ENCODE measurements at regions not wholly inside any gene's neighbourhood (a gene's known extent, or its start where the extent isn't known, plus 50 kb on each side); places are given as distances from the start of the nearest gene placed in this dataset.

DNA sequence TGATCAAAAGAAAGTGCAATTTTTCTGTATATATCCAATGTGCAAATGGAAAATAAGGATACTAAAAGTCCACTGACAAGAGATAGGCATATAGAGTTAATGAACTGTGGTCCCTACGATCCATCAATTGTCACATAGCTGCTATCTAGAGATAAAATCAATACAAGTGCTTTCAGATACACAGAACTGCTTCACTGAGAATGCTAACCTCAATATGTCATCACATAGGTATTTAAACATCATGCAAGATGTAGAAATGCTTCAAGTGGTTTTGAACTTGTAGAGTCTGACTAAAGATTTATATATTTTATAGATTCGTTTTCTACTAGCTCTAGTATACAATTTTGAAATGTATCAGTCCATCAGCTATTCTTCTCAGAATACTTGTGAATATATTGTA lies 1604.7 kb downstream of the PLA2G4A start:
- DNase-seq (ENCODE audit: low spot score in 2 of 2): no peak
- no peak overlapping the region for H3K4me3 ChIP-seq (ENCODE audit: low read depth, poor library complexity, severe bottlenecking)
- WGBS, 2 donors: 54% methylated on average over 2 of the region's 2 CpGs
- TF ChIP-seq POLR2A (IDR thresholded peaks at IDR 0.05): no peak
- TF ChIP-seq, protein P1, sequence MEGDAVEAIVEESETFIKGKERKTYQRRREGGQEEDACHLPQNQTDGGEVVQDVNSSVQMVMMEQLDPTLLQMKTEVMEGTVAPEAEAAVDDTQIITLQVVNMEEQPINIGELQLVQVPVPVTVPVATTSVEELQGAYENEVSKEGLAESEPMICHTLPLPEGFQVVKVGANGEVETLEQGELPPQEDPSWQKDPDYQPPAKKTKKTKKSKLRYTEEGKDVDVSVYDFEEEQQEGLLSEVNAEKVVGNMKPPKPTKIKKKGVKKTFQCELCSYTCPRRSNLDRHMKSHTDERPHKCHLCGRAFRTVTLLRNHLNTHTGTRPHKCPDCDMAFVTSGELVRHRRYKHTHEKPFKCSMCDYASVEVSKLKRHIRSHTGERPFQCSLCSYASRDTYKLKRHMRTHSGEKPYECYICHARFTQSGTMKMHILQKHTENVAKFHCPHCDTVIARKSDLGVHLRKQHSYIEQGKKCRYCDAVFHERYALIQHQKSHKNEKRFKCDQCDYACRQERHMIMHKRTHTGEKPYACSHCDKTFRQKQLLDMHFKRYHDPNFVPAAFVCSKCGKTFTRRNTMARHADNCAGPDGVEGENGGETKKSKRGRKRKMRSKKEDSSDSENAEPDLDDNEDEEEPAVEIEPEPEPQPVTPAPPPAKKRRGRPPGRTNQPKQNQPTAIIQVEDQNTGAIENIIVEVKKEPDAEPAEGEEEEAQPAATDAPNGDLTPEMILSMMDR (IDR thresholded peaks at IDR 0.05): no peak
- intact Hi-C loops (cut with DNase I; ENCODE audit: low total_unique reads): no loop called here

DNA sequence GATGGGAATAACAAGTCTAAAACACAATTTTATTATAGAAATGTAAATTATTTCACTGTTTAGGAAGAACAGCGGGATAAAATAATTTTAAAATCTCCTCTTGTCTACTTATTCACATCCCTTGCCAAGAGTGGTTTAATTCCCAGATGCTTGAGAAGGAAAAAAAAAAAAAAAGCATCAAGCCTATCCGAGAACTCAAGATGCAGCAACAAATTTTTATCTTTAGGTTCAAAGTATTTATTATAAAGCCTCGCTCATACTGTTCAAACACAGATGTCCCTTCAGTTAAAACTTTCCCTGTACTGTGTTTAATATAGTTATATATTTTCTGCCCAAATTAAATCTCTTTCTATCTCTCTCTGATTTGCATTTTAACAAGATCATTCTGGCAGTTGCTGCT lies 1615.8 kb downstream of the PLA2G4A start:
- DNase-seq (ENCODE audit: low spot score in 2 of 2): no peak
- no peak overlapping the region for H3K4me3 ChIP-seq (ENCODE audit: low read depth, poor library complexity, severe bottlenecking)
- 40 to 57% methylated on average over 3 of the region's 3 CpGs for WGBS, 2 donors
- no peak for TF ChIP-seq POLR2A (IDR thresholded peaks at IDR 0.05)
- TF ChIP-seq, protein P1 (IDR thresholded peaks at IDR 0.05): no peak
- intact Hi-C loops (cut with DNase I; ENCODE audit: low total_unique reads): no loop called here

GRCh38 chr1:188462837-188463236 lies 1634.1 kb downstream of the PLA2G4A start:
- H3K4me3 ChIP-seq (ENCODE audit: low read depth, poor library complexity, severe bottlenecking): no peak overlapping the region
- no peak for DNase-seq (ENCODE audit: low spot score in 2 of 2)
- intact Hi-C loops (cut with DNase I; ENCODE audit: low total_unique reads): no loop called here
- TF ChIP-seq, protein P1 (IDR thresholded peaks at IDR 0.05): no peak
- TF ChIP-seq POLR2A (IDR thresholded peaks at IDR 0.05): no peak

DNA sequence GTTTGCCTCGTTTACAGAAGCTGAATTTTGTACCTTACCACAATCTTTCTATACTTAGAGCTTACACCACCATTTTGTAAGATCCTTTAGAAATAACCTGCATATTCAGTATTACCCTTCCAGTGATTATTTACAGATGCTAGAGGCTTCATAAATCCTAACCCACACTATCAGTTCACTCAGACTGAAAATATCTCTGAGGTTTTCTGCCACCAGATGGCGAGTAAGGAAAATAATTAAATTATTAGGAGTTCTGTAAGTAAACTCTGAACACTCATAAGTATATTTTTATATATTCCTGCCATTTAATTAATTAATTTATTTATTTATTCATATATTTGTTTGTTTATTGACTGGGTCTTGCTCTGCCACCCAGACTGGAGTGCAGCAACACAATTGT lies 1635.2 kb downstream of the PLA2G4A start:
- intact Hi-C loops (cut with DNase I; ENCODE audit: low total_unique reads): no loop called here

DNA sequence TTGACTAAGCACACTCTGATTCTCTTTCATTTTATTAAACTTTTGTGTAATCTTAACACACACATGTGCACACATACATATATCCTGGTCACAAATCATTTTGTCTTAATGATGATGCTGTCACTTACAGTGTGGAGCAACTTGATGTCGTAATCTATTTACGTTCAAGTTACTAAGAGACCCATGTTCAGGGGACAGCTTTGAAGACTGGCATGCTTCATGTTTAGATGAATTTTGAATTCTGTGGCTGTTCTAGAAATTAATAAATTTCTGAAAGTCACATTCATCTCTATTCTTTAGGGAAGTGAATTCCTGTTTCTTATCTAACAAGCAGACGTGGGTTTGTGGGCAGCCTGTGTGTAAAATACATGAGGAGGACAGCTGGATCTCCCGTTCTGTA lies 1637.8 kb downstream of the PLA2G4A start:
- DNase-seq (ENCODE audit: low spot score in 2 of 2): no peak
- intact Hi-C loops (cut with DNase I; ENCODE audit: low total_unique reads): no loop called here
- 45 to 68% methylated on average over 4 of the region's 4 CpGs for WGBS, 2 donors
- H3K4me3 ChIP-seq (ENCODE audit: low read depth, poor library complexity, severe bottlenecking): no peak overlapping the region
- TF ChIP-seq, protein P1 (IDR thresholded peaks at IDR 0.05): no peak
- TF ChIP-seq POLR2A (IDR thresholded peaks at IDR 0.05): no peak

More for the DNA sequence above, 1635.2 kb downstream of the PLA2G4A start:
- WGBS, 2 donors: 65 to 70% methylated on average over 2 of the region's 2 CpGs
- TF ChIP-seq, protein P1 (IDR thresholded peaks at IDR 0.05): no peak
- no peak for TF ChIP-seq POLR2A (IDR thresholded peaks at IDR 0.05)
- DNase-seq (ENCODE audit: low spot score in 2 of 2): no peak
- no peak overlapping the region for H3K4me3 ChIP-seq (ENCODE audit: low read depth, poor library complexity, severe bottlenecking)

DNA sequence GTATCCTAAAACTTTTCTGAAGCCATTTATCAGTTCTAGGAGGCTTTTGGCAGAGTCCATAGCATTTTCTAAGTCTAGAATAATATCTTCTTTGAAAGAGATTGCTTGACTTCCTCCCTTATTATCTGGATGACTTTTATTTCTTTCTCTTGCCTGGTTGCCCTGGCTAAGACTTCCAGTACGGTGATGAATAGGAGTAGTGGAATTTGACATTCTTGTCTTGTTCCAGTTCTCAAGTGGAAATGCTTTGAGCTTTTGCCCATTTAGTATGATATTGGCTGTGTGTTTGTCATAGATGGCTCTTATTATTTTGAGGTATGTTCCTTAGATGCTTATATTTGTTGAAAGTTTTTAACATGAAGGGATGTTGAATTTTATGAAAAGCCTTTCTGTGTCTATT lies 1647.9 kb downstream of the PLA2G4A start:
- WGBS, 2 donors: 71 to 74% methylated on average over 1 of the region's 1 CpG
- H3K4me3 ChIP-seq (ENCODE audit: low read depth, poor library complexity, severe bottlenecking): no peak overlapping the region
- intact Hi-C loops (cut with DNase I; ENCODE audit: low total_unique reads): no loop called here
- DNase-seq (ENCODE audit: low spot score in 2 of 2): no peak
- TF ChIP-seq POLR2A (IDR thresholded peaks at IDR 0.05): no peak
- TF ChIP-seq, protein P1 (IDR thresholded peaks at IDR 0.05): no peak
